ENCODE measurements at regions not wholly inside any gene's neighbourhood (a gene's known extent, or its start where the extent isn't known, plus 50 kb on each side); places are given as distances from the start of the nearest gene placed in this dataset.
A peak's percentile ranks its signal among the peaks of the same experiment; 100 is the strongest.
"Not testable (repeated sequence)": the region's sequence is repeated elsewhere in the genome, so short reads cannot be mapped to it uniquely, and the experiment has no call there.

- intact Hi-C loops (cut with DNase I); DNase-seq (ENCODE audit: missing footprints): not testable (repeated sequence)
Measured at GRCh38 chr6:158891560-158891959, 72.4 kb upstream of the EZR start.

GRCh38 chr6:158888171-158888570 lies 69.0 kb upstream of the EZR start:
- DNase-seq (ENCODE audit: missing footprints); ATAC-seq; intact Hi-C loops (cut with DNase I): not testable (repeated sequence)

More at GRCh38 chr6:158891560-158891959, 72.4 kb upstream of the EZR start:
- ATAC-seq, result not testable (repeated sequence)

GRCh38 chr6:158886346-158886977 lies 67.3 kb upstream of the EZR start:
- intact Hi-C loops (cut with DNase I); DNase-seq (ENCODE audit: missing footprints): not testable (repeated sequence)

GRCh38 chr6:158881884-158882283 lies 62.7 kb upstream of the EZR start:
- ATAC-seq; intact Hi-C loops (cut with DNase I); DNase-seq (ENCODE audit: missing footprints): not testable (repeated sequence)

More at GRCh38 chr6:158886346-158886977, 67.3 kb upstream of the EZR start:
- ATAC-seq, result not testable (repeated sequence)

GRCh38 chr6:158881276-158881675 lies 62.1 kb upstream of the EZR start:
- intact Hi-C loops (cut with DNase I); DNase-seq (ENCODE audit: missing footprints); ATAC-seq: not testable (repeated sequence)

- intact Hi-C loops (cut with DNase I), result no loop called here
Measured at GRCh38 chr6:158879180-158879579, 60.0 kb upstream of the EZR start.

GRCh38 chr6:158877716-158878115 lies 58.5 kb upstream of the EZR start:
- DNase-seq (ENCODE audit: missing footprints) (no peak), ATAC-seq (no peak)

More at GRCh38 chr6:158879180-158879579, 60.0 kb upstream of the EZR start:
- DNase-seq (ENCODE audit: missing footprints) (no peak), ATAC-seq (no peak)

GRCh38 chr6:158876886-158877285 lies 57.7 kb upstream of the EZR start:
- no peak for ATAC-seq
- DNase-seq (ENCODE audit: missing footprints), result no peak
- intact Hi-C loops (cut with DNase I), result no loop called here

More at GRCh38 chr6:158877716-158878115, 58.5 kb upstream of the EZR start:
- intact Hi-C loops (cut with DNase I), result no loop called here

GRCh38 chr6:158870649-158870957 lies 51.4 kb upstream of the EZR start:
- DNase-seq (ENCODE audit: missing footprints) (no peak), ATAC-seq (no peak)
- intact Hi-C loops (cut with DNase I), result no loop called here

GRCh38 chr6:158869826-158870648 lies 50.9 kb upstream of the EZR start:
- ATAC-seq, result no peak
- intact Hi-C loops (cut with DNase I), result loop anchor here (5.0 kb wide), 1 partner anchor 53 kb away; the partner anchor contains the start of gene EZR
- no peak for DNase-seq (ENCODE audit: missing footprints)

GRCh38 chr6:158868890-158869825 lies 50.0 kb upstream of the EZR start:
- DNase-seq (ENCODE audit: missing footprints) (peak; percentile 91), ATAC-seq (peak; percentile 96)
- intact Hi-C loops (cut with DNase I), result loop anchor here (5.0 kb wide), 1 partner anchor 52 kb away; the partner anchor contains the start of gene EZR
